Inflammatory macrophage treated with lipopolysaccharide for 4 hours (primary cell): ENCODE measurements at regions not wholly inside any gene's neighbourhood (a gene's known extent, or its start where the extent isn't known, plus 50 kb on each side); places are given as distances from the start of the nearest gene placed in this dataset.
"Not testable (repeated sequence)": the region's sequence is repeated elsewhere in the genome, so short reads cannot be mapped to it uniquely, and the experiment has no call there.

Source experiments
- DNase-seq: peaks from one replicate; pipeline ENCODE4 v3.0.0-alpha.2; 2020

- no peak for DNase-seq
Measured at GRCh38 chr12:126042286-126042685, 977.1 kb downstream of the AACS start.

GRCh38 chr12:126049501-126049900 is 984.3 kb downstream of the AACS start:
- not testable (repeated sequence) for DNase-seq

DNA sequence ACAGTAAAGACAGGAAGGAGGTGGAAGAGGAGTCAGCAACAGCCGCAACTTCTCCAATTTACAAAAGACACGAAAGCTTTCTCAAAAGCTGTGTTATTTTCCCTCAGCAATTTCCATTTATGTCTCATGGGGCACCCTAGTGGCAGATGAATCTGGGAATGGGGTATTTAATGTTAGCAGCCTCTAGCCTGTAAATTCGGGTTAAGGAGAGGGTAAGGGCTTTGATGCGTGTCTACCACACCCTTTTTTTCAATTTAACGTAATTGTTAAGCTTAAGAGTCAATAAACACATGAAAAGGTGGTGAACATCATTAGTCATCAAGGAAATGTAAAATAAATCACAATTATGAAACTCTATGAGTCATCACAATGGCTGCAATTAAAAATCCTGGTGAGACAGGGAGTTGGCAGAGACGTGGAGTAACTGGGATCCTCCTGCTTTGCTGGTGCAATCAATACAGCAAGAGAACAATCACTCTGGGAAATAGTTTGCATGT is 986.4 kb downstream of the AACS start:
- DNase-seq, result no peak

DNA sequence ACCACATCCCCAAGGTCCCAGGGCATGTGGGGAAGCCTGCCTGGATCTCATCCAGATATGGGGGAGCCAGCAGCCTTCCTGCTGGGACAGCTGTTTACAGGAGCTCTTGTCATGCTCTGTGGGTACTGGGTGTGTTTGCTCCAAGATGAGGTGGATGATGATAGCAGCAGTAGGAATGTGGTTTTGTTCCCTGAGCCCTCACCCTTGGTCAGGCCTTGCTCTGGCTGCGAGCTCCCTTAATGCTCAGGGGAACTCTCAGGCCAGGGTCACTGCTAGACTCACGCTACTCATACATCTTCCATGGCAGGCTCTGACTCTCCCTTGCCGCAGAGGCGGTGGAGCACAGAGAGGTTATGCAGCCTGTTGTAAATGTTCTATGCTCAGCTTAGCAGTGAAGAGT is 990.3 kb downstream of the AACS start:
- DNase-seq, result no peak

DNA sequence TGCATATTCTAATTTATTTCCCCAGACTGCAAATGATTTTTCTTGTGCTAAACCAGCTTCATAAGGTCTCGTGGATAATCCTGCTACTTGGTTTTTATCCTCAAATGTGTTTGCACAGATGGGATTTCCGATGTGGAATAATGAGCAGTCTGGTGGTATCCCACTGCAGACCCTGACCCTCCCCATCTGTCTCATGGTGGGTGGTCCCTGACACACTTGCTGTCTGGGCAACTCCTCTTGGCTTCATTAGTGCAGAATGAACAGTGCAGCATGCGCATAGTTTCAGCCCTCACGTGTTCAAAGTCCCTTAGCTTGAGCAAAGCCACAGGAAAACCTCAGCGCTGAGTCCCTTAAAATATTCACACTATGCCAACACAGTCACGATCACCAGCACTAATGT is 996.5 kb downstream of the AACS start:
- DNase-seq, result no peak

GRCh38 chr12:126064028-126064427 is 998.8 kb downstream of the AACS start:
- no peak for DNase-seq

DNA sequence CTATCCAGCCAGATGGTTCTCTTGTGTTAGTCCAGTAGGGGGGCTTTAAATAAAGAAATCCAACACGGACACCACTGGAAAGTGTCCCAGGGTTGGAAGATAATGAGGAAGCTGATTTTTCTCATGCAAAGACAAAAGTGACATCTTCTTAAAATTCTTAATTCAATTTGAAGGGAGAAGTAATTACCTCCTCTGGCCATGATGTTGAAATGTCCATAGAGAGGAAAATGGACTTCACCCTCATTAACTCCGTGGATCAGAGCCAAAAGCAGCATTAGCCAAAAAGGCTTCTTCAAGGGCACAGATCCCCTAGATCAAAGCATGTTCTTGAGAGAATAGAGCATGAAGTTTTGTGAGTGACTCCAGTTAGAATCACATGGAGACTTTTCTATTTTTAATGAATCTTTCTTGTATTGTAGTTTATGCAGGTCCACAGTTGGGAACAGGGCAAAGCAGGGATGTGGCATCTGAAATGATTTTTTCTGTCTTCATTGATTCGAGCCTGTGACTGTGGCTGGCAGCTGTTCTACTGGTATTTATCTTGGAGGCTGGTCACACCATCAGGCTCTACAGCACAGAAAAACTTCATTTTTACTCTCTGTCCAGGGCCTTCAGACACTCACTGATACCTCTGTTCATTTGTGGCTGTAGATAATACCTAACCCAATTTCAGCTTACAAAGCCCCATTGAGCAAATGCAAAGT is 1002.5 kb downstream of the AACS start:
- no peak for DNase-seq

DNA sequence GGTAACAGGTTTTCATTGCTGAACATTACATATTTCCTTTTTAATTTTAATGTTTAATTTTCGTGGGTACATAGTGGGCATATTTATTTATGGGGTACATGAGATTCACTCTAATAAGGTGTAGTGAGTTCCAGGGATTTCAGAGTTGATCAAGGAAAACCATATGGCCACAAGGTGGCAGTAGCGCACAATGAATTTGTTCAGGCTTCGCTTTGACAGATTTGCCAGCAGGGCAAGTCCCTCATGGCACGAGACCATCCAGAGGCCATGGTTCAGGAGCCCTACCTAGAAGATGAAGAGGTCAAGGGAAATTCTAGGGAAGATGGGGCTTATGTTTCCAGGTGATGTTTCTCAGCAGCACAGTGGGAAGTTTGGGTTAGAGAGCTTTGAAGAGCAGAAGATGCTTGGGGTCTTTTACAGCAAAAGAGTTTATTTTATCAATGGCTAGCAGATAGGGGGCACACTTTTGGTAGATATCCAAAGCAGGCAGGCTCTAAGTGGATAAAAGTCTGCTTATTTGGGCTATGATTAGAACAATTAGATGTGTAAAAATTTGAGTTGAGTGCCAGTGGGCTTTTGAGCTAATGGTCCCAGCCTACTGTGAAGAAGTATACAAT is 1004.4 kb downstream of the AACS start:
- peak; percentile 42 for DNase-seq

GRCh38 chr12:126076515-126076914 is 1011.3 kb downstream of the AACS start:
- DNase-seq, result no peak

DNA sequence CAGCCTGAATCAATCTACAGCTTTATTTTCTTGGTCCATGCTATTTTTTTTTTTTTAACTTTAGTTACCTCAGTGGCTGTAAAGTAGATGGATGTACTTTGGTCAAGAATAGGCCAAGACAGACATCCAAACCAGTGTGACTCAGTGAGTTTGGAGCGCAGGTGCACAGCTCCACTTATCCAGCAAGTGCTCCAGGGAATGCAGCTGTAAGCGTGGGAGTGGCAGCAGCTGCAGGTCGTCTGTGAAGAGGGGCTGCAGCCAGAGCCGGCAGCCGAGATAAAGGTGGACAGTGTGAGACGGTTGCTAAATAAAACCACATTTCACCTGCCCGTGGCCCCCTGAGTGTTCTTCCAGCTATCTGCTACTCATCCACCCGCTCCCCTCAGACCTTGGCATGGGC is 1018.7 kb downstream of the AACS start:
- no peak for DNase-seq

GRCh38 chr12:126084480-126084879 is 1019.2 kb downstream of the AACS start:
- no peak for DNase-seq

GRCh38 chr12:126086242-126086641 is 1021.0 kb downstream of the AACS start:
- no peak for DNase-seq

- DNase-seq, result no peak
Measured at GRCh38 chr12:126087692-126088091, 1022.5 kb downstream of the AACS start.

DNA sequence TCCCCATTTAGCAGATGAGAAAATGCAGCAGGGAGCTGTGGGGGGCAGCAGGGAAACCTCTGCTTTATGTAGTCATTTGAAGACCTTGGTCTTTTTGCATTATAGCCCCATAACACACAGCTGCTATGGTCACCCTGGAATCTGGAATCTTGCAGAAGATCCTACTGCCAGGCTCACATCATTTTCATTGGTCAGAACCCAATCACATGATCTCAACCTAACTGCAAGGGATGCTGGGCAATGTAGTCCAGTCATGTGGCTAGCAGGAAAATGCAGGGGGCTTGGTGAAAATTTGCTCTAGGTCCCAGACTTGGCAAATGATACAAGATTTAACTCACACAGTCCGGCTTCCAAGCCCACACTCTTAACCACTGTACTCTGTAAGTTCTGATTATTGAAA is 1028.7 kb downstream of the AACS start:
- no peak for DNase-seq

DNA sequence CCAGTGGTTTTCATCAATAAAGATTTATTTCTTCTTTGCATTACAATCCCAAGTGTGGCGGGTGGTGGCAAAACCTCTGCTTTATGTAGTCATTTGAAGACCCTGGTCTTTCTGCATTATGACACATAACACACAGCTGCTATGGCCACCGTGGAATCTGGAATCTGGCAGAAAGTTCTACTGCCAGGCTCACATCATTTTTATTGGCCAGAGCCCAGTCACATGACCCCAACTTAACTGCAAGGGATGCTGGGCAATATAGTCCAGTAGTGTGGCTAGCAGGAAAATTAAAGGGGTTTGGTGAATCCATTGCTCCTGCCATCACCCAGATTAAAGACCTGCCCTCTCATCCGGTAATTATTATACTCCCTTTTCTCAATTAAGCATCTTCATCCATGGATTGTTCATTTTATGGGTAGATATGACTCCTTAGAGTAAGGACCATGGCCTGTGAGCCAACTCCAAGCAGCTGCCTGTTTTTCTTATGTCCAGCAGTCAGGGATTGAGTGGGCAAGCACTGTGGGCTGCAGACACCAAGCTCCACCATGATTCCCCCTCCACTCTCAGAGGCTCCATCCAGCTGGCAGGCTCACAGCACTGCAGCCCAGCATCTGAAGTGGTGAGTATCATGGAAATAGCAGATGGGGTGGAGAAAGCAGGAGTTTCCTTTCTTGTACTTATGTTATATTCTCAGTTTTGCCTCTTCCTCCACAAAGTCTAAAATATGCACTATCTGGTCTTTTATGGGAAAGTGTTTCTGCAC is 1030.7 kb downstream of the AACS start:
- DNase-seq, result no peak

GRCh38 chr12:126106706-126107105 is 1041.5 kb downstream of the AACS start:
- no peak for DNase-seq

DNA sequence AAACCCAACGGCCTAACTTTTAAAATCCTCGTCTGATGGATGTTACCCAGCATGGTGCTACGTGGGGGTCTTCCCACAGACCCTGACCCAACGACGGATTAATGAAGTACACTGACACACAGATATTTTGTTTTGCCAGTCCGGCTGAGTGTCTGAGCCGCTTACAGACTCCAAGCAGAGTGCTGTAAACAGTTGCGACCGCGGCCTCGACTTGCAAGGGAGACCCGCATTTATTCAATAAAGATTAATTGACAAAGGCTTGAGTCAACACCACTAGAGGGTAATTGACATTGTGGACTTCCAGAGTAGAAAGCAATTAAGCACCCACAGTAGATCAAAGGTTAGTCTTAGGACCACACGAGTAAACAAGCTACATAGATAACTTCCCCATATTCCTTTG is 1042.4 kb downstream of the AACS start:
- no peak for DNase-seq

GRCh38 chr12:126108247-126108646 is 1043.0 kb downstream of the AACS start:
- no peak for DNase-seq

- DNase-seq, result no peak
Measured at GRCh38 chr12:126112141-126112540, 1046.9 kb downstream of the AACS start.

DNA sequence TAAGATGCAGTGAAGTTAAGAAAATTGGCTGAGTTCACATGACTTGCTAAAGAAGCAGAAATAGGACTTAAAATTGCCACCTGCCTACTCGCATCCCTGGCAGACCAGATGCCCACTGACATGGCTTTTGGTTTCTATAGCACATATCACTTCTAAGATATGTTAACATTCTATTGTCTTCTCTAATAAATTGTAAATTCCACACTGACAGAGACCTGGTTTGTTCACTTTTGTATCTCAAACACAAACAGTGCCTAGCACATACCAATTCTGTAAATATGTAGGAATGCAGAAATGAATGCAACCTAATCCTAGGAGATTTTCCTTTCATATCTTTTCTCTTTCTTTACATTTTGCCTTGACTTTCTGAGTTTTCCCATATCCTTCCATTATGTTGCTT is 1047.6 kb downstream of the AACS start:
- DNase-seq, result no peak

- no peak for DNase-seq
Measured at GRCh38 chr12:126114441-126114840, 1049.2 kb downstream of the AACS start.

GRCh38 chr12:126117502-126117901 is 1052.3 kb downstream of the AACS start:
- DNase-seq, result no peak

GRCh38 chr12:126139355-126139754 is 1074.1 kb downstream of the AACS start:
- DNase-seq, result no peak

DNA sequence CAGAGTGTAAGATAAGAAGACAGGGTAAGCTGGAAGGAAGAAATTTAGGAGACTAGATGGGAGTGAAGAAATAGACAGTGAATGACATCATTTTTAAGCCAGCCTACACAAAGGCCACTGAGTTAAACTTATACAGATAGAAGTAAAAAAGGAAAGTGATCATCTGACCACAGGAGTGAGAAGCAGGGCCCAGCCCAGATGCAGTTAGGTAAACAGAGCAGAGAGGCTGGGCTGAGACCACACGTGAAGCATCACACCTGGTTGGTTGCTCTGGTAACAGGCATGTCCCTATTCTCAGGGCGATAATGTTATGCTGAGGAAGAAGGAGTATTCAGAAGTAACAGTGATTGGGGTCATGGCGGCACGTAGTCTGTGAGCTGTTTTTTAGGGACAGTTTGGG is 1079.4 kb downstream of the AACS start:
- no peak for DNase-seq
